K562 (cell line): ENCODE measurements at regions not wholly inside any gene's neighbourhood (a gene's known extent, or its start where the extent isn't known, plus 50 kb on each side); places are given as distances from the start of the nearest gene placed in this dataset.
A peak's percentile ranks its signal among the peaks of the same experiment; 100 is the strongest.
"Not testable (repeated sequence)": the region's sequence is repeated elsewhere in the genome, so short reads cannot be mapped to it uniquely, and the experiment has no call there.

Experiments
- ATAC-seq: fragments of 200-7000 bp; cut with Tn5 transposase; 3 replicates; pipeline ENCODE4 v1.9.1; 2020; ENCODE audit warnings: moderate library complexity
- BruUV-seq: library from RNA; stranded (reverse); fragments of 400-500 nt; replicated peaks from 2 replicates; lab custom pipeline; 2021; lab: Mats Ljungman, UMichigan
- CTCF ChIA-PET: fragments of 300-600 bp; formaldehyde crosslinking; extraction: SDS; loops from one replicate; lab custom pipeline; 2021; ENCODE audit warnings: low intra/inter-chr PET ratio; lab: Yijun Ruan, JAX
- POLR2A ChIA-PET: fragments of 300-600, 350-650 bp; sonication (Branson Sonifier 250); formaldehyde crosslinking; extraction: SDS; loops from one replicate; lab custom pipeline; 2021; ENCODE audit warnings: antibody characterized with exemption, inconsistent platforms; lab: Yijun Ruan, JAX
- DNase-seq, 4 experiments: peaks; one replicate each; pipeline versions ENCODE4 v3.0.0 to v3.0.0-alpha.2; 2011 to 2018; ENCODE audit warnings: low spot score in 3 of 4, mixed read lengths in 3 of 4; ENCODE audit errors: extremely low read depth in 1 of 4
- FAIRE-seq: peaks from 2 replicates; lab custom pipeline; 2011; peaks lifted over from hg19 to GRCh38; lab: Jason Lieb, UNC
- H2AFZ ChIP-seq: 2 replicates; pipeline ENCODE4 v1.6.0; 2011; ENCODE audit warnings: low read depth, low read length, control low read depth, inconsistent platforms
- H3K27ac ChIP-seq: fragments of 200-600 bp; 3 replicates; pipeline ENCODE4 v1.8.0; 2011; ENCODE audit warnings: low read depth, mild to moderate bottlenecking, control low read depth, inconsistent platforms, low read length, moderate library complexity, mixed read lengths; ENCODE audit errors: extremely low read depth
- H3K27me3 ChIP-seq, 2 experiments: fragments of 300-600 bp in 1 of 2; 2 replicates in 1 of 2; 3 replicates in 1 of 2; pipeline versions ENCODE4 v1.6.0 to v1.8.0; 2011; ENCODE audit warnings: inconsistent platforms in 2 of 2, low read length in 2 of 2, mild to moderate bottlenecking in 1 of 2, mixed read lengths in 1 of 2, moderate library complexity in 1 of 2; ENCODE audit not compliant: control insufficient read depth in 2 of 2, insufficient read depth in 2 of 2
- H3K36me3 ChIP-seq: fragments of 300-600 bp; 3 replicates; pipeline ENCODE4 v1.8.0; 2011; ENCODE audit warnings: mild to moderate bottlenecking, low read length, inconsistent platforms; ENCODE audit not compliant: control insufficient read depth, insufficient read depth
- H3K4me1 ChIP-seq, 2 experiments: fragments of 200-600 bp in 1 of 2; replicated peaks in 1 of 2; 2 replicates in 1 of 2; 3 replicates in 1 of 2; pipeline versions ENCODE4 v1.5.1 to v1.8.0; 2011; ENCODE audit warnings: inconsistent platforms in 2 of 2, low read length in 2 of 2, mild to moderate bottlenecking in 1 of 2, mixed read lengths in 1 of 2, moderate library complexity in 1 of 2; ENCODE audit not compliant: control insufficient read depth in 2 of 2, insufficient read depth in 2 of 2
- H3K4me2 ChIP-seq: 2 replicates; pipeline ENCODE4 v1.6.1; 2011; ENCODE audit warnings: low read length, control low read depth, inconsistent platforms, mixed read lengths; ENCODE audit not compliant: insufficient read depth
- H3K4me3 ChIP-seq: fragments of 200-600 bp; sonication (generic), shearing (Covaris generic); 2 replicates; pipeline ENCODE4 v1.5.1; 2016; ENCODE audit warnings: control low read depth, inconsistent platforms
- H3K79me2 ChIP-seq: fragments of 200-600 bp; 3 replicates; pipeline ENCODE4 v1.8.0; 2011; ENCODE audit warnings: low read length, inconsistent platforms; ENCODE audit not compliant: control insufficient read depth, insufficient read depth
- H3K9ac ChIP-seq, 2 experiments: 2 replicates each; pipeline versions ENCODE4 v1.6.0 to v1.6.1; 2011; ENCODE audit warnings: low read depth in 2 of 2, low read length in 2 of 2, control low read depth in 1 of 2, inconsistent platforms in 1 of 2, mild to moderate bottlenecking in 1 of 2, mixed read lengths in 1 of 2; ENCODE audit not compliant: insufficient read depth in 1 of 2
- H3K9me1 ChIP-seq: one replicate; pipeline ENCODE4 v1.6.0; 2011; ENCODE audit warnings: inconsistent platforms, mild to moderate bottlenecking, low read length, moderate library complexity; ENCODE audit not compliant: control insufficient read depth, insufficient read depth
- H3K9me3 ChIP-seq: replicated peaks from 2 replicates; pipeline ENCODE4 v1.5.1; 2011; ENCODE audit warnings: low read depth, low read length, inconsistent platforms; ENCODE audit not compliant: control insufficient read depth, insufficient read depth
- H4K20me1 ChIP-seq: replicated peaks from 2 replicates; pipeline ENCODE4 v1.6.1; 2011; ENCODE audit warnings: low read length, inconsistent platforms, mixed read lengths; ENCODE audit not compliant: control insufficient read depth, insufficient read depth
- BDP1 ChIP-seq: IDR thresholded peaks from 3 replicates; pipeline ENCODE4 v1.6.1; 2011; ENCODE audit not compliant: insufficient read length, insufficient read depth
- SMAD3 ChIP-seq: fragments of 450-650 bp; formaldehyde crosslinking; conservative IDR thresholded peaks from 2 replicates; pipeline ENCODE4 v1.4.0; 2020; ENCODE audit warnings: mild to moderate bottlenecking
- TCF3 ChIP-seq: sonication (generic); formaldehyde crosslinking; IDR thresholded peaks from 2 replicates; pipeline ENCODE4 v1.4.0; 2020; ENCODE audit warnings: mild to moderate bottlenecking, missing genetic modification reagents
- WGBS: fragments of 100-300 bp; shearing (Covaris generic); methylation state at CpG from one replicate; pipeline ENCODE4 v1.1.6; 2016; ENCODE audit warnings: low coverage, mixed read lengths; ENCODE audit not compliant: insufficient coverage; ENCODE audit errors: missing lambda C conversion rate; 5-methylcytosine and 5-hydroxymethylcytosine counted together
- in situ Hi-C: fragments of 300-500 bp; cut with MboI; formaldehyde crosslinking; loops from 4 replicates; pipeline ENCODE4 v1.15.0; 2018; ENCODE audit warnings: inconsistent platforms, mixed read lengths
- intact Hi-C: fragments of 100-400 bp; cut with micrococcal nuclease; formaldehyde crosslinking; loops from 2 replicates; pipeline ENCODE4 v1.14.2; 2022

- FAIRE-seq = no peak
- Histone ChIP-seq H4K20me1 (peaks cover 3% of the 10 kb centered on the region; the same call in 1 of the 2 replicates), H2AFZ (no peak overlapping the region), H3K36me3 (peaks cover 95% of the 10 kb centered on the region), H3K4me2 (no peak overlapping the region), H3K27me3 (no peaks in the 10 kb centered on the region), H3K9ac (no peak overlapping the region), H3K79me2 (peaks cover 47% of the 10 kb centered on the region), H3K4me1 (no peaks in the 10 kb centered on the region; a peak in 2 of 5 replicates), H3K9me3 (no peaks in the 10 kb centered on the region), H3K27ac (no peak overlapping the region), H3K9me1 (peaks cover 2% of the 10 kb centered on the region), H3K4me3 (no peak overlapping the region)
- DNase-seq = no peak
- TF ChIP-seq SMAD3 (CRISPR knock-in tag) (no peak), BDP1 (no peak)
- ChIA-PET CTCF (no interaction called here), POLR2A (interaction anchor here (0.6 to 1.9 kb wide), 2 partner anchors 9 to 12 kb away, joined by 4 to 5 read pairs; no protein-coding TSS in a partner anchor)
- intact Hi-C loops = no loop called here
- no peak for ATAC-seq
- in situ Hi-C loops = no loop called here
- BruUV-seq = no TSS peak
Measured at GRCh38 chr7:66571568-66571967, 57.1 kb upstream of the KCTD7 start.

GRCh38 chr7:66573782-66574495 is 54.7 kb upstream of the KCTD7 start:
- POLR2A ChIA-PET = interaction anchor here (1.7 kb wide), 1 partner anchor 11 kb away, joined by 3 read pairs; no protein-coding TSS in a partner anchor
- H3K4me3 ChIP-seq, H3K27me3 ChIP-seq, H3K27ac ChIP-seq, H3K4me1 ChIP-seq, CTCF ChIA-PET, H3K9me3 ChIP-seq, H4K20me1 ChIP-seq, H3K9ac ChIP-seq: not testable (repeated sequence)
- ATAC-seq = peak; percentile 62
- WGBS = 55% methylated on average over 9 of the region's 9 CpGs
- TF ChIP-seq TCF3 (CRISPR knock-in tag) = 0 out of 2 replicates have a peak, but pooled peaks have one; percentile 33
- TF ChIP-seq, all 486 proteins: peak for 1; not testable (repeated sequence) for 485
- FAIRE-seq, H3K4me2 ChIP-seq, intact Hi-C loops, H2AFZ ChIP-seq, in situ Hi-C loops, H3K9me1 ChIP-seq, BruUV-seq: not testable (repeated sequence)
- Histone ChIP-seq H3K79me2 (peaks cover 68% of the 10 kb centered on the region), H3K36me3 (peaks cover 84% of the 10 kb centered on the region)
- DNase-seq = peak in 1 of 4 experiments; percentile 28

GRCh38 chr7:66574768-66575167 is 53.9 kb upstream of the KCTD7 start:
- intact Hi-C loops, H3K9me3 ChIP-seq, CTCF ChIA-PET, DNase-seq, H4K20me1 ChIP-seq, H3K27ac ChIP-seq, H3K27me3 ChIP-seq, H3K4me2 ChIP-seq, H3K4me1 ChIP-seq, H3K9ac ChIP-seq, H3K9me1 ChIP-seq, FAIRE-seq, H3K4me3 ChIP-seq, in situ Hi-C loops, BruUV-seq, ATAC-seq, H2AFZ ChIP-seq: not testable (repeated sequence)
- POLR2A ChIA-PET = interaction anchor here (1.0 to 1.3 kb wide), 2 partner anchors 8 to 10 kb away, joined by 3 to 4 read pairs; no protein-coding TSS in a partner anchor
- 96% methylated on average over 5 of the region's 5 CpGs for WGBS
- peaks cover 79% of the 10 kb centered on the region for H3K36me3 ChIP-seq
- peaks cover 73% of the 10 kb centered on the region for H3K79me2 ChIP-seq
